ENCODE measurements at regions not wholly inside any gene's neighbourhood (a gene's known extent, or its start where the extent isn't known, plus 50 kb on each side); places are given as distances from the start of the nearest gene placed in this dataset.

- DNase-seq (ENCODE audit: low read depth) = no peak
Measured at GRCh38 chr4:99712530-99712929, 54.9 kb upstream of the C4orf54 start.

DNA sequence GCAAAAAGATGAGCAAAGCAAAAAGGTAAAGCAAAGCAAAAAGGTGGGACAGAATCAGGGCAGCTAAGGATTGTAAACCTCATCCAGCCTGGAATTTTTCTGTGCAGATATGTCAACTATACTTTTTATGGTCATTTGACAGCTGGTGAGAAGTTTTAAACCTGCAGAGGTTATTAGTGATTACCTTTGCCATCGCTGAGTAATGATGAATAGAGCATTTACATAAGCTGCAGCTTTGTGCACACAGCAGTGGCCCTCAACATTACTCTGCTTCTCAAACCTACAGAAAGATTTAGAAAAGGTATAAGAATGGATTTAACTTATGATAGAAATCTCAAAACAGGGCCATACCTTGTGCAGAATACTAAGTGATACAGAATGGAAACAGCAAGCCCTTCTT lies 54.5 kb upstream of the C4orf54 start:
- H3K4me3 ChIP-seq (ENCODE audit: low read depth, low read length) = no peak overlapping the region
- DNase-seq (ENCODE audit: low read depth) = no peak
- TF ChIP-seq POLR2A (IDR thresholded peaks at IDR 0.05; ENCODE audit: extremely low read depth, insufficient read length) = no peak

More at GRCh38 chr4:99712530-99712929, 54.9 kb upstream of the C4orf54 start:
- H3K4me3 ChIP-seq (ENCODE audit: low read depth, low read length) = no peak overlapping the region
- no peak for TF ChIP-seq MYC (IDR thresholded peaks at IDR 0.05; ENCODE audit: low read depth, low read length)
- no peak for TF ChIP-seq POLR2A (IDR thresholded peaks at IDR 0.05; ENCODE audit: extremely low read depth, insufficient read length)

- H3K4me3 ChIP-seq (ENCODE audit: low read depth, low read length) = no peak overlapping the region
- TF ChIP-seq MYC (IDR thresholded peaks at IDR 0.05; ENCODE audit: low read depth, low read length) = no peak
- no peak for TF ChIP-seq CTCF (IDR thresholded peaks at IDR 0.05; ENCODE audit: low read depth, low read length)
- TF ChIP-seq, protein P1, sequence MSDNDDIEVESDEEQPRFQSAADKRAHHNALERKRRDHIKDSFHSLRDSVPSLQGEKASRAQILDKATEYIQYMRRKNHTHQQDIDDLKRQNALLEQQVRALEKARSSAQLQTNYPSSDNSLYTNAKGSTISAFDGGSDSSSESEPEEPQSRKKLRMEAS (IDR thresholded peaks at IDR 0.05; ENCODE audit: low read depth, low read length) = no peak
- TF ChIP-seq POLR2A (IDR thresholded peaks at IDR 0.05; ENCODE audit: extremely low read depth, insufficient read length) = no peak
- no peak for DNase-seq (ENCODE audit: low read depth)
Measured at GRCh38 chr4:99711657-99712056, 54.0 kb upstream of the C4orf54 start.

GRCh38 chr4:99710681-99711345 lies 53.2 kb upstream of the C4orf54 start:
- DNase-seq (ENCODE audit: low read depth) = no peak
- no peak for TF ChIP-seq POLR2A (IDR thresholded peaks at IDR 0.05; ENCODE audit: extremely low read depth, insufficient read length)
- TF ChIP-seq CTCF (IDR thresholded peaks at IDR 0.05; ENCODE audit: low read depth, low read length) = no peak
- TF ChIP-seq MYC (IDR thresholded peaks at IDR 0.05; ENCODE audit: low read depth, low read length) = no peak
- TF ChIP-seq, protein P1 (IDR thresholded peaks at IDR 0.05; ENCODE audit: low read depth, low read length) = no peak
- no peak overlapping the region for H3K4me3 ChIP-seq (ENCODE audit: low read depth, low read length)

GRCh38 chr4:99710020-99710419 lies 52.4 kb upstream of the C4orf54 start:
- H3K4me3 ChIP-seq (ENCODE audit: low read depth, low read length) = no peak overlapping the region
- no peak for TF ChIP-seq CTCF (IDR thresholded peaks at IDR 0.05; ENCODE audit: low read depth, low read length)
- no peak for DNase-seq (ENCODE audit: low read depth)

DNA sequence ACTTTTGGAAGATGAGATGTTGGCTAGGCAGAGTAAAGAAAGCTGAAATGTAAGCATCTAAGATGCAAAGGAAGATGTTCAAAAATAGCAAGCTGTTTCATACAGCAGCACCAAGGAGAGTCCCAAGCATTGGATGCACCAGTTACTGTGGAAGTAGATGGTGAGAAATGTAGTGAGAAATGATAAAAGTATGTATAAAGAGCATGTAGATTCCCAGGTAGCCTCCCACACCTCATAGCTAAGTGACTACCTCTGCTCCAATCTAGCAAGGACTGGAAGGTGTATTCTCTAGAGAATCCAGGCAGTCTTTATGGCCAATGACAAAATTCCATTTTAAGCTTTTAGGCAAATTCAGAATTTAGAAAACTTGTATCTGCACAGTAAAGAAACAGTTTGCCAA lies 50.9 kb upstream of the C4orf54 start:
- TF ChIP-seq CTCF (IDR thresholded peaks at IDR 0.05; ENCODE audit: low read depth, low read length) (no peak), POLR2A (IDR thresholded peaks at IDR 0.05; ENCODE audit: extremely low read depth, insufficient read length) (no peak), MYC (IDR thresholded peaks at IDR 0.05; ENCODE audit: low read depth, low read length) (no peak)
- TF ChIP-seq, protein P1 (IDR thresholded peaks at IDR 0.05; ENCODE audit: low read depth, low read length) = no peak
- no peak overlapping the region for H3K4me3 ChIP-seq (ENCODE audit: low read depth, low read length)
- no peak for DNase-seq (ENCODE audit: low read depth)
